Breast epithelium (tissue), 4 donors: ENCODE measurements at regions not wholly inside any gene's neighbourhood (a gene's known extent, or its start where the extent isn't known, plus 50 kb on each side); places are given as distances from the start of the nearest gene placed in this dataset.

Experiments used
- DNase-seq, 2 donors: peaks; one replicate each; pipeline ENCODE4 v3.0.0-alpha.2; 2019; ENCODE audit warnings: low spot score in 2 of 2
- H3K27ac ChIP-seq, 2 donors: fragments of 200-600 bp; sonication (generic) in 1 of 2; one replicate each; pipeline ENCODE4 v1.5.1; 2016 to 2019; ENCODE audit warnings: mild to moderate bottlenecking in 1 of 2
- H3K27me3 ChIP-seq, 2 donors: fragments of 200-600 bp; sonication (generic) in 1 of 2; one replicate each; pipeline versions ENCODE4 v1.5.1 to v1.6.0; 2017 to 2019; ENCODE audit warnings: control low read depth in 1 of 2, mild to moderate bottlenecking in 1 of 2
- H3K36me3 ChIP-seq: fragments of 200-600 bp; one replicate; pipeline ENCODE4 v1.5.1; 2019
- H3K4me1 ChIP-seq, 2 donors: fragments of 200-600 bp; sonication (generic); one replicate each; pipeline ENCODE4 v1.5.1; 2016 to 2019; ENCODE audit warnings: control low read depth in 1 of 2
- H3K4me3 ChIP-seq, 3 donors: fragments of 200-600 bp; sonication (generic); 1 replicate in 2 of 3; 2 replicates in 1 of 3; pipeline ENCODE4 v1.5.1; 2016 to 2019; ENCODE audit warnings: mild to moderate bottlenecking in 3 of 3, moderate library complexity in 2 of 3
- H3K9me3 ChIP-seq, 2 donors: fragments of 200-600 bp; sonication (generic) in 1 of 2; one replicate each; pipeline ENCODE4 v1.5.1; 2016 to 2019; ENCODE audit warnings: control low read depth in 1 of 2
- POLR2A ChIP-seq: fragments of 450-650 bp; IDR thresholded peaks from one replicate; pipeline ENCODE4 v1.6.1; 2016; ENCODE audit warnings: antibody characterized with exemption, mild to moderate bottlenecking, moderate library complexity
- POLR2AphosphoS5 ChIP-seq, 3 donors: sonication (generic); formaldehyde crosslinking; IDR thresholded peaks; one replicate each; pipeline ENCODE4 v1.6.1; 2017; ENCODE audit warnings: antibody characterized with exemption in 3 of 3
- intact Hi-C: fragments of 100-400 bp; cut with DNase I; formaldehyde crosslinking; loops from one replicate; pipeline ENCODE4 v1.15.1; 2023; ENCODE audit warnings: low total_unique reads
- TF ChIP-seq, protein P1 (sequence below), 3 donors: fragments of 450-650 bp; IDR thresholded peaks; one replicate each; pipeline ENCODE4 v1.5.1; 2016 to 2017; ENCODE audit warnings: antibody characterized with exemption in 3 of 3, mild to moderate bottlenecking in 3 of 3, moderate library complexity in 3 of 3

DNA sequence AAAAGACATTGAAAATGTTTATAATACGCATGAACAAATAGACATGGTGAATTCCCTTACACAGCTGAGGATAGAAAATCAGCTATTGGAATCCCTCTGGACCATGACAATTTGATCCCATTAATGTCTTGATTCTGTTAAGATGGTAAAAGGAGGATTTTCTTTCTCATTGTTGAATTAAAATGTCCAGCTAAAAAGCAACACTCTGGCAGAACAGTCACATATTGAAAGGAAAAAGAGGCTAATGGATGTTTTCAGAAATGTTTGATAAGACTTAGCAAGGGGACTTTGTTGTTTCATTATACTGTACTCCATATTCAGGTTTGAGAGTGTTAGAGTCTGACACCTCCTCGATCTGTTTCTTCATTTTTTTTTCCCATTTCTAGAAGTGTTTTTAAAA is 296.0 kb downstream of the OLFM4 start:
- intact Hi-C loops, result no loop called here
- no peaks in the 10 kb centered on the region for H3K27me3 ChIP-seq
- no peaks in the 10 kb centered on the region for H3K4me1 ChIP-seq
- no peaks in the 10 kb centered on the region for H3K9me3 ChIP-seq
- no peak overlapping the region for H3K4me3 ChIP-seq
- no peak for DNase-seq
- no peak overlapping the region for H3K27ac ChIP-seq
- H3K36me3 ChIP-seq, result no peaks in the 10 kb centered on the region
- TF ChIP-seq, protein P1, sequence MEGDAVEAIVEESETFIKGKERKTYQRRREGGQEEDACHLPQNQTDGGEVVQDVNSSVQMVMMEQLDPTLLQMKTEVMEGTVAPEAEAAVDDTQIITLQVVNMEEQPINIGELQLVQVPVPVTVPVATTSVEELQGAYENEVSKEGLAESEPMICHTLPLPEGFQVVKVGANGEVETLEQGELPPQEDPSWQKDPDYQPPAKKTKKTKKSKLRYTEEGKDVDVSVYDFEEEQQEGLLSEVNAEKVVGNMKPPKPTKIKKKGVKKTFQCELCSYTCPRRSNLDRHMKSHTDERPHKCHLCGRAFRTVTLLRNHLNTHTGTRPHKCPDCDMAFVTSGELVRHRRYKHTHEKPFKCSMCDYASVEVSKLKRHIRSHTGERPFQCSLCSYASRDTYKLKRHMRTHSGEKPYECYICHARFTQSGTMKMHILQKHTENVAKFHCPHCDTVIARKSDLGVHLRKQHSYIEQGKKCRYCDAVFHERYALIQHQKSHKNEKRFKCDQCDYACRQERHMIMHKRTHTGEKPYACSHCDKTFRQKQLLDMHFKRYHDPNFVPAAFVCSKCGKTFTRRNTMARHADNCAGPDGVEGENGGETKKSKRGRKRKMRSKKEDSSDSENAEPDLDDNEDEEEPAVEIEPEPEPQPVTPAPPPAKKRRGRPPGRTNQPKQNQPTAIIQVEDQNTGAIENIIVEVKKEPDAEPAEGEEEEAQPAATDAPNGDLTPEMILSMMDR (IDR thresholded peaks at IDR 0.05), result no peak
- TF ChIP-seq POLR2AphosphoS5 (IDR thresholded peaks at IDR 0.05) (no peak), POLR2A (no peak)

DNA sequence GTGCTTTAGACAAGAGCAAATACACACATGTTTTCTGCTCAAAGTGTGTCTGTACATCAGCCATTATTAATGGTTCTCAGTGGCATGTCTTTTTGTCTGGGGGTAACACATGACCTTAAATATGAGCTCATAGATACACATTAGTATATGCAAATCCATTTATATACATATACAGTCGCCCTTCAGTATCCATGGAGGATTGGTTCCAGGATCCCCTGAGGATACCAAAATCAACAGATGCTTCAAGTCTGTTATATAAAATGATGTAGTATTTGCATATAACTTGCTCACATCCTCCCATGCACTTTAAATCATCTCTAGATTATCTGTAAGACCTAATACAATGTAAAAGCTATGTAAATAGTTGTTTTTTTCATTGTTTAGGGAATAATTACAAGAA is 298.1 kb downstream of the OLFM4 start:
- H3K9me3 ChIP-seq, result no peaks in the 10 kb centered on the region
- no peak overlapping the region for H3K4me3 ChIP-seq
- intact Hi-C loops, result no loop called here
- no peaks in the 10 kb centered on the region for H3K27me3 ChIP-seq
- H3K36me3 ChIP-seq, result no peaks in the 10 kb centered on the region
- no peaks in the 10 kb centered on the region for H3K4me1 ChIP-seq
- no peak for DNase-seq
- H3K27ac ChIP-seq, result no peak overlapping the region
- TF ChIP-seq POLR2A (no peak), POLR2AphosphoS5 (IDR thresholded peaks at IDR 0.05) (no peak)
- TF ChIP-seq, protein P1 (IDR thresholded peaks at IDR 0.05), result no peak

GRCh38 chr13:53327680-53328315 is 299.2 kb downstream of the OLFM4 start:
- Histone ChIP-seq H3K4me3 (no peak overlapping the region), H3K36me3 (no peaks in the 10 kb centered on the region), H3K27me3 (no peaks in the 10 kb centered on the region), H3K9me3 (no peaks in the 10 kb centered on the region), H3K27ac (no peak overlapping the region), H3K4me1 (no peaks in the 10 kb centered on the region)
- DNase-seq, result no peak
- intact Hi-C loops, result no loop called here
- no peak for TF ChIP-seq POLR2AphosphoS5 (IDR thresholded peaks at IDR 0.05)
- TF ChIP-seq, protein P1 (IDR thresholded peaks at IDR 0.05), result no peak
- no peak for TF ChIP-seq POLR2A

GRCh38 chr13:53336441-53337160 is 308.0 kb downstream of the OLFM4 start:
- Histone ChIP-seq H3K4me3 (no peak overlapping the region), H3K36me3 (no peaks in the 10 kb centered on the region), H3K27me3 (no peaks in the 10 kb centered on the region), H3K4me1 (no peaks in the 10 kb centered on the region), H3K27ac (no peak overlapping the region), H3K9me3 (no peaks in the 10 kb centered on the region)
- DNase-seq, result no peak
- intact Hi-C loops, result no loop called here
- no peak for TF ChIP-seq POLR2AphosphoS5 (IDR thresholded peaks at IDR 0.05)

- Histone ChIP-seq H3K4me3 (no peak overlapping the region), H3K9me3 (no peaks in the 10 kb centered on the region), H3K36me3 (no peaks in the 10 kb centered on the region), H3K27me3 (no peaks in the 10 kb centered on the region), H3K4me1 (no peaks in the 10 kb centered on the region), H3K27ac (no peak overlapping the region)
- intact Hi-C loops, result no loop called here
- no peak for DNase-seq
- TF ChIP-seq, protein P1 (IDR thresholded peaks at IDR 0.05), result no peak
- TF ChIP-seq POLR2A (no peak), POLR2AphosphoS5 (IDR thresholded peaks at IDR 0.05) (no peak)
These were observed 310.1 kb downstream of the OLFM4 start for GRCh38 chr13:53338760-53339159.
